Nephron (organoid): ENCODE measurements at regions not wholly inside any gene's neighbourhood (a gene's known extent, or its start where the extent isn't known, plus 50 kb on each side); places are given as distances from the start of the nearest gene placed in this dataset.
"Not testable (repeated sequence)": the region's sequence is repeated elsewhere in the genome, so short reads cannot be mapped to it uniquely, and the experiment has no call there.

Source experiments
- H3K27ac Mint-ChIP-seq, 3 experiments: 2 replicates each; pipeline ENCODE4 v1.8.0; 2020; ENCODE audit warnings: mixed read lengths in 3 of 3, mild to moderate bottlenecking in 2 of 3, moderate library complexity in 1 of 3
- H3K27me3 Mint-ChIP-seq: 2 replicates; pipeline ENCODE4 v1.8.0; 2021; ENCODE audit warnings: low read depth, mild to moderate bottlenecking, moderate library complexity, mixed read lengths
- H3K36me3 Mint-ChIP-seq: 2 replicates; pipeline ENCODE4 v1.8.0; 2020; ENCODE audit warnings: low read depth, mixed read lengths
- H3K4me1 Mint-ChIP-seq: 2 replicates; pipeline ENCODE4 v1.8.0; 2020; ENCODE audit warnings: mixed read lengths
- H3K4me3 Mint-ChIP-seq, 3 experiments: 2 replicates each; pipeline ENCODE4 v1.8.0; 2020; ENCODE audit warnings: mild to moderate bottlenecking in 3 of 3, mixed read lengths in 3 of 3, moderate library complexity in 2 of 3
- H3K9me3 Mint-ChIP-seq: 2 replicates; pipeline ENCODE4 v1.8.0; 2020; ENCODE audit warnings: mixed read lengths
- CTCF ChIP-seq, 3 experiments: fragments of 200-600 bp; sonication (generic); IDR thresholded peaks; one replicate each; pipeline ENCODE4 v1.5.0; 2021; ENCODE audit warnings: antibody characterized with exemption in 3 of 3; ENCODE audit not compliant: unreplicated experiment in 3 of 3

- H3K27me3 Mint-ChIP-seq: no peaks in the 10 kb centered on the region
- no peak overlapping the region for H3K4me3 Mint-ChIP-seq
- TF ChIP-seq CTCF (IDR thresholded peaks at IDR 0.05; ENCODE audit: unreplicated experiment in 3 of 3): no peak
- H3K4me1 Mint-ChIP-seq: no peaks in the 10 kb centered on the region
- no peaks in the 10 kb centered on the region for H3K36me3 Mint-ChIP-seq
- H3K27ac Mint-ChIP-seq: no peak overlapping the region
- peaks cover 8% of the 10 kb centered on the region for H3K9me3 Mint-ChIP-seq
These were observed 58.2 kb upstream of the RBM47 start for GRCh38 chr4:40687676-40688389.

- no peaks in the 10 kb centered on the region for H3K36me3 Mint-ChIP-seq
- H3K27me3 Mint-ChIP-seq: no peaks in the 10 kb centered on the region
- H3K9me3 Mint-ChIP-seq: peaks cover 8% of the 10 kb centered on the region
- H3K27ac Mint-ChIP-seq: no peak overlapping the region
- TF ChIP-seq CTCF (IDR thresholded peaks at IDR 0.05; ENCODE audit: unreplicated experiment in 3 of 3): no peak
- no peaks in the 10 kb centered on the region for H3K4me1 Mint-ChIP-seq
- no peak overlapping the region for H3K4me3 Mint-ChIP-seq
These were observed 58.9 kb upstream of the RBM47 start for GRCh38 chr4:40688446-40689095.

GRCh38 chr4:40693946-40694345 is 55.8 kb upstream of the NSUN7 start:
- peaks cover 8% of the 10 kb centered on the region for H3K9me3 Mint-ChIP-seq
- no peak overlapping the region for H3K27ac Mint-ChIP-seq
- H3K36me3 Mint-ChIP-seq: no peaks in the 10 kb centered on the region
- no peak overlapping the region for H3K4me3 Mint-ChIP-seq
- H3K27me3 Mint-ChIP-seq: peaks cover 4% of the 10 kb centered on the region
- no peak for TF ChIP-seq CTCF (IDR thresholded peaks at IDR 0.05; ENCODE audit: unreplicated experiment in 3 of 3)
- no peaks in the 10 kb centered on the region for H3K4me1 Mint-ChIP-seq

- not testable (repeated sequence) for H3K4me3 Mint-ChIP-seq, H3K27me3 Mint-ChIP-seq, H3K4me1 Mint-ChIP-seq, H3K27ac Mint-ChIP-seq, H3K36me3 Mint-ChIP-seq, H3K9me3 Mint-ChIP-seq
These were observed 52.3 kb upstream of the NSUN7 start for GRCh38 chr4:40697476-40697875.

GRCh38 chr4:40698733-40699132 is 51.0 kb upstream of the NSUN7 start:
- H3K27ac Mint-ChIP-seq: no peak overlapping the region
- no peaks in the 10 kb centered on the region for H3K9me3 Mint-ChIP-seq
- no peaks in the 10 kb centered on the region for H3K4me1 Mint-ChIP-seq

GRCh38 chr4:40699648-40700047 is 50.1 kb upstream of the NSUN7 start:
- H3K9me3 Mint-ChIP-seq: no peaks in the 10 kb centered on the region
- no peak overlapping the region for H3K27ac Mint-ChIP-seq
- H3K36me3 Mint-ChIP-seq: no peaks in the 10 kb centered on the region
- no peaks in the 10 kb centered on the region for H3K4me1 Mint-ChIP-seq
- TF ChIP-seq CTCF (IDR thresholded peaks at IDR 0.05; ENCODE audit: unreplicated experiment in 3 of 3): no peak
- no peak overlapping the region for H3K4me3 Mint-ChIP-seq
- H3K27me3 Mint-ChIP-seq: no peaks in the 10 kb centered on the region

More at GRCh38 chr4:40698733-40699132, 51.0 kb upstream of the NSUN7 start:
- TF ChIP-seq CTCF (IDR thresholded peaks at IDR 0.05; ENCODE audit: unreplicated experiment in 3 of 3): no peak
- H3K36me3 Mint-ChIP-seq: no peaks in the 10 kb centered on the region
- H3K27me3 Mint-ChIP-seq: peaks cover 3% of the 10 kb centered on the region
- no peak overlapping the region for H3K4me3 Mint-ChIP-seq
